ENCODE measurements at regions not wholly inside any gene's neighbourhood (a gene's known extent, or its start where the extent isn't known, plus 50 kb on each side); places are given as distances from the start of the nearest gene placed in this dataset.

GRCh38 chr2:57314682-57315081 lies 731.9 kb upstream of the VRK2 start:
- TF ChIP-seq POLR2A (IDR thresholded peaks at IDR 0.05) (no peak), CTCF (IDR thresholded peaks at IDR 0.05) (no peak)

Data from esophagus squamous epithelium (tissue), 4 donors.